IMR-90 (cell line): ENCODE measurements at regions not wholly inside any gene's neighbourhood (a gene's known extent, or its start where the extent isn't known, plus 50 kb on each side); places are given as distances from the start of the nearest gene placed in this dataset.

Experiments
- BHLHE40 ChIP-seq: fragments of 150-350 bp; IDR thresholded peaks from 2 replicates; pipeline ENCODE4 v1.6.1; 2016; ENCODE audit warnings: mild to moderate bottlenecking, low read depth, low read length
- CEBPB ChIP-seq: IDR thresholded peaks from 2 replicates; pipeline ENCODE4 v1.6.1; 2012; ENCODE audit warnings: low read depth, low read length, improper control_type of control experiment
- CHD1 ChIP-seq: IDR thresholded peaks from 2 replicates; pipeline ENCODE4 v1.6.1; 2012; ENCODE audit warnings: low read depth, low read length, improper control_type of control experiment
- CTCF ChIP-seq: conservative IDR thresholded peaks from 2 replicates; pipeline ENCODE4 v1.5.1; 2012; ENCODE audit warnings: mild to moderate bottlenecking, low read depth, low read length, improper control_type of control experiment
- ELK1 ChIP-seq: fragments of 150-350 bp; IDR thresholded peaks from 2 replicates; pipeline ENCODE4 v1.6.1; 2016; ENCODE audit warnings: low read depth, mild to moderate bottlenecking, low read length, moderate library complexity, borderline replicate concordance
- MAZ ChIP-seq: IDR thresholded peaks from 2 replicates; pipeline ENCODE4 v1.6.1; 2012; ENCODE audit warnings: low read depth, mild to moderate bottlenecking, low read length, improper control_type of control experiment, moderate library complexity, borderline replicate concordance
- MXI1 ChIP-seq: IDR thresholded peaks from 2 replicates; pipeline ENCODE4 v1.6.1; 2012; ENCODE audit warnings: low read depth, mild to moderate bottlenecking, low read length, moderate library complexity, borderline replicate concordance
- NFE2L2 ChIP-seq: fragments of 150-350 bp; IDR thresholded peaks from 2 replicates; pipeline ENCODE4 v1.6.1; 2016; ENCODE audit warnings: low read depth, mild to moderate bottlenecking, low read length
- POLR2A ChIP-seq: IDR thresholded peaks from 2 replicates; pipeline ENCODE4 v1.6.1; 2012; ENCODE audit warnings: mild to moderate bottlenecking, low read depth, low read length
- RCOR1 ChIP-seq: IDR thresholded peaks from 2 replicates; pipeline ENCODE4 v1.6.1; 2012; ENCODE audit warnings: mild to moderate bottlenecking, low read length, improper control_type of control experiment; ENCODE audit not compliant: insufficient replicate concordance
- RFX5 ChIP-seq: IDR thresholded peaks from 2 replicates; pipeline ENCODE4 v1.8.0; 2012; ENCODE audit warnings: low read depth, mild to moderate bottlenecking, low read length, moderate library complexity
- SMC3 ChIP-seq: fragments of 150-350 bp; IDR thresholded peaks from 2 replicates; pipeline ENCODE4 v1.6.1; 2016; ENCODE audit warnings: low read depth, mild to moderate bottlenecking, antibody characterized with exemption, low read length, moderate library complexity
- USF2 ChIP-seq: fragments of 150-350 bp; IDR thresholded peaks from 2 replicates; pipeline ENCODE4 v1.6.1; 2017; ENCODE audit warnings: mild to moderate bottlenecking, antibody characterized with exemption, low read length, low read depth

GRCh38 chr10:23965880-23966279, 243.1 kb upstream of the KIAA1217 start:
- TF ChIP-seq RFX5 (no peak), POLR2A (no peak), CTCF (no peak), BHLHE40 (no peak), NFE2L2 (no peak), MXI1 (no peak), USF2 (no peak), CEBPB (no peak), ELK1 (no peak), MAZ (no peak), RCOR1 (no peak), SMC3 (no peak), CHD1 (no peak)
